Stimulated activated naive CD8-positive, alpha-beta T cell treated with anti-CD3 and anti-CD28 coated beads, Interleukin-15, Interleukin-2, amounts not matched to agents 100 ng/mL and 50 ng/mL, for 24 hours (primary cell): ENCODE measurements at regions not wholly inside any gene's neighbourhood (a gene's known extent, or its start where the extent isn't known, plus 50 kb on each side); places are given as distances from the start of the nearest gene placed in this dataset.
A peak's percentile ranks its signal among the peaks of the same experiment; 100 is the strongest.

ENCODE experiments used
- H3K27ac Mint-ChIP-seq: one replicate; pipeline ENCODE4 v1.8.0; 2021; ENCODE audit warnings: mild to moderate bottlenecking, mixed read lengths
- H3K27me3 Mint-ChIP-seq: one replicate; pipeline ENCODE4 v1.8.0; 2021; ENCODE audit warnings: mixed read lengths
- H3K36me3 Mint-ChIP-seq: one replicate; pipeline ENCODE4 v1.8.0; 2021; ENCODE audit warnings: low read depth, mixed read lengths
- H3K4me1 Mint-ChIP-seq: one replicate; pipeline ENCODE4 v1.8.0; 2021; ENCODE audit warnings: low read depth, mixed read lengths
- H3K4me3 Mint-ChIP-seq: one replicate; pipeline ENCODE4 v1.8.0; 2021; ENCODE audit warnings: mild to moderate bottlenecking, mixed read lengths
- H3K9me3 Mint-ChIP-seq: one replicate; pipeline ENCODE4 v1.8.0; 2021; ENCODE audit warnings: mixed read lengths

DNA sequence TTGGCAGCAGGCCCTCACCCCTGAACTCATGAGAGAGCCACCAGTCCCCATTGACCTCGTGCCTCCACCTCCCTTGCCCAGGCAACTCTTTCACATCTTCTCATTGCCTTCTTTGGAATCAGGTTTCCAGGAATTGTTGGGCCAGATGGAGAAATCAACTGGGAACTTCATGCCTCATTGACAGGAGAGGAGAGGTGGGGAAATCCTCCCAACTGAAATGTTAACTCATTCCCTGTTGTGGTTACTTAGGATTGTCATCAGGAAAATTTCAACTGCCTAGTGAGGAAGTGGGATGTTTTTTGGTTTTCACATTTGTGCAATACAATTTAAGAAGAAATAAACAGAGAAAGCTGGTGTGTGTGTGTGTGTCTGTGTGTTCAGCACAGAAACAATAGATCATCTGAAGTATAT, 106.6 kb upstream of the INHBA start:
- Mint-ChIP-seq H3K4me1 (no peaks in the 10 kb centered on the region), H3K36me3 (no peaks in the 10 kb centered on the region), H3K4me3 (no peak overlapping the region), H3K27me3 (no peaks in the 10 kb centered on the region), H3K27ac (no peak overlapping the region), H3K9me3 (no peaks in the 10 kb centered on the region)

- Mint-ChIP-seq H3K27me3 (no peaks in the 10 kb centered on the region), H3K4me1 (no peaks in the 10 kb centered on the region), H3K9me3 (no peaks in the 10 kb centered on the region), H3K4me3 (no peak overlapping the region), H3K27ac (no peak overlapping the region), H3K36me3 (no peaks in the 10 kb centered on the region)
Observed at GRCh38 chr7:41809116-41809515, 106.2 kb upstream of the INHBA start.

DNA sequence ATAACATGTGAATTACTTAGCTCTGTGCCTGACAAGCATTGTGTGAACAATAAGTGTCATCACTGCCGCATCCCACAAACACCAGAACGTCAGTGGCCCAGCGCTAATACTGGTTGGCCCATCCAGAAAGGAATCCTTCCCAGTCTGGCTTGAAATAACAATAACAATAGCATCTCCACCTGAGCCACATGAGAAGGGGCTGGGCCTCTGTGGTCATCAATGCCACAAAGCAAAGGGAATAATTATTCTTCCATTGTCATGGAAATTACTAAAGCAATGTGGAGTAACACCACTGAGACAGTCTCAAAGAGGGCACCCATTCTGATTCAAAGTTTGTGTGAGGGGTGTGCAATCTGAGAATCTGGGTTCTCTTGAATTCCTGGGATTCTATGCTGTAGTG, 105.7 kb upstream of the INHBA start:
- H3K4me3 Mint-ChIP-seq: no peak overlapping the region
- no peaks in the 10 kb centered on the region for H3K36me3 Mint-ChIP-seq
- H3K9me3 Mint-ChIP-seq: no peaks in the 10 kb centered on the region
- no peak overlapping the region for H3K27ac Mint-ChIP-seq
- no peaks in the 10 kb centered on the region for H3K27me3 Mint-ChIP-seq
- no peaks in the 10 kb centered on the region for H3K4me1 Mint-ChIP-seq

- Mint-ChIP-seq H3K4me1 (no peaks in the 10 kb centered on the region), H3K27me3 (no peaks in the 10 kb centered on the region), H3K4me3 (no peak overlapping the region), H3K36me3 (no peaks in the 10 kb centered on the region), H3K27ac (no peak overlapping the region), H3K9me3 (no peaks in the 10 kb centered on the region)
Observed at GRCh38 chr7:41803569-41803968, 100.7 kb upstream of the INHBA start.

DNA sequence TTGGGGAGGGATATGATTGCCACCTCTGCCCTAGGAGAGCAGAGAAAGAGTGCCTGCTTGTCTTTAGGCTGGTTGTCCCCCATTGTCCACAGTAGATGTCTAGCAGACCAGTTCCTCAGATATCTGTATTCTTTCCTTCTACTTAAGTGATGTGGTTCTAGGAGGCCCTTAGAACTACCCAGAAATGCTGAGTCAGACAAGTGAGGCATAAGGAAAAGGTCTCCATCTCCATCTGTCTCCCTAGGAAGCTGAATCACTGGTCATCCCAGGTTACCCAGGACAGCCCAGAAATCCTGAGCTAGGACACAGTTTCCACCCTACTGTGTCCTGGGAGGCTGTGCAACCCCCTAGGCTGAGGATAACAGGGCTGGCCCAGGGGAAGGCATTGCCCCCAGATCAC, 93.4 kb upstream of the INHBA start:
- Mint-ChIP-seq H3K27me3 (no peaks in the 10 kb centered on the region), H3K4me3 (no peak overlapping the region), H3K27ac (no peak overlapping the region), H3K9me3 (no peaks in the 10 kb centered on the region), H3K36me3 (no peaks in the 10 kb centered on the region), H3K4me1 (no peaks in the 10 kb centered on the region)

DNA sequence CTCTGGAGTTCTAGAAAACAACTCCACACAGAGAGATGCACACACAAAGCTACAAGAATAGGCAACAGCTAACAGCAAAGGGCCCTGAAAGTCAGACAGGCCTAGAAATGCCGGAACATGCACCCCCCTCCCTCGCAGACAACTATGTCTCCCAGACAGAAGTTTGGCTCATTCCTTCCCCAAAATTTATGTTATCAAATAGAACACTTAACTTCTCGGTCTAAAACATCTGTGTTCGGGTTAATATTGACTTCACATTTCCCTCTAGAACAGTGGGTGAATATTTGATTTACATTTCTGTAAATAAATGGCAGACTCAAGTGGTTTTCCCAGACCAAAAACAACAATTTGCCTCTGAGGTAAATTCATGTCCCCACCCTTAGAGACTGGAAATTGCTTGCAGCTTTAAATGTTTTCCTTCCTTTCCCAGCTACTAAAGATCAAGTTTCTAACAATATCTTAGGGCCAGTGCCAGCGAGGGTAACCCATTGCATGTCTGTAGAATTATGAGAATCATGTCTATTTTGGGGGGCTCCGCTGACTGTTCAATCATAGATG, 92.5 kb upstream of the INHBA start:
- H3K36me3 Mint-ChIP-seq: no peaks in the 10 kb centered on the region
- no peak overlapping the region for H3K4me3 Mint-ChIP-seq
- H3K4me1 Mint-ChIP-seq: no peaks in the 10 kb centered on the region
- no peaks in the 10 kb centered on the region for H3K27me3 Mint-ChIP-seq
- no peak overlapping the region for H3K27ac Mint-ChIP-seq
- no peaks in the 10 kb centered on the region for H3K9me3 Mint-ChIP-seq

- no peaks in the 10 kb centered on the region for H3K27me3 Mint-ChIP-seq
- no peak overlapping the region for H3K27ac Mint-ChIP-seq
- no peaks in the 10 kb centered on the region for H3K36me3 Mint-ChIP-seq
- H3K4me1 Mint-ChIP-seq: no peaks in the 10 kb centered on the region
- H3K9me3 Mint-ChIP-seq: no peaks in the 10 kb centered on the region
- no peak overlapping the region for H3K4me3 Mint-ChIP-seq
Observed at GRCh38 chr7:41793556-41793955, 90.7 kb upstream of the INHBA start.

DNA sequence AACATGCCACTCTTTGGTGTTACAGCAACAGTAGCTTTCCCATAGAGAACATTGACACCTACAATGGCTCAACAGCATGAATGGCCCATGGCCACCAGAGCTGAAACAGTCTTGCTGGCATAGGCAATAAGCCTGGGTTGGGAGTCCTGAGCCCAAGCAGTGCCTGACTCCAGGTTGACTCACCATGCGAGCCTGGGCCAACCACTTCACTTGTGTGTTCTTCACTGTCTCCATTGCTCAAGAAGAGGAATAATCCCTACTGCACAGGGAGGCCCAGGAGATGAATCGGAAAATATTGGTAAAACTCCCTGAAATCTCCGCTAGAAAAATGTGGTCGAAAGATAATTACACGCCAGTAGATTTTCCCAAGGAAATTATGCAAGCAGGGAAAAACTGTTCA, 89.2 kb upstream of the INHBA start:
- no peak overlapping the region for H3K4me3 Mint-ChIP-seq
- no peaks in the 10 kb centered on the region for H3K36me3 Mint-ChIP-seq
- no peak overlapping the region for H3K27ac Mint-ChIP-seq
- H3K9me3 Mint-ChIP-seq: no peaks in the 10 kb centered on the region
- no peaks in the 10 kb centered on the region for H3K27me3 Mint-ChIP-seq
- H3K4me1 Mint-ChIP-seq: no peaks in the 10 kb centered on the region

- no peaks in the 10 kb centered on the region for H3K9me3 Mint-ChIP-seq
- H3K27me3 Mint-ChIP-seq: no peaks in the 10 kb centered on the region
- H3K36me3 Mint-ChIP-seq: no peaks in the 10 kb centered on the region
- no peak overlapping the region for H3K4me3 Mint-ChIP-seq
- H3K4me1 Mint-ChIP-seq: no peaks in the 10 kb centered on the region
- no peak overlapping the region for H3K27ac Mint-ChIP-seq
Observed at GRCh38 chr7:41788556-41788955, 85.7 kb upstream of the INHBA start.

- no peaks in the 10 kb centered on the region for H3K27me3 Mint-ChIP-seq
- no peaks in the 10 kb centered on the region for H3K36me3 Mint-ChIP-seq
- H3K4me3 Mint-ChIP-seq: no peak overlapping the region
- no peak overlapping the region for H3K27ac Mint-ChIP-seq
- no peaks in the 10 kb centered on the region for H3K4me1 Mint-ChIP-seq
- no peaks in the 10 kb centered on the region for H3K9me3 Mint-ChIP-seq
Observed at GRCh38 chr7:41787651-41788350, 84.9 kb upstream of the INHBA start.

- Mint-ChIP-seq H3K4me3 (no peak overlapping the region), H3K4me1 (no peaks in the 10 kb centered on the region), H3K36me3 (no peaks in the 10 kb centered on the region), H3K27ac (no peak overlapping the region), H3K9me3 (no peaks in the 10 kb centered on the region), H3K27me3 (no peaks in the 10 kb centered on the region)
Observed at GRCh38 chr7:41786944-41787343, 84.1 kb upstream of the INHBA start.

DNA sequence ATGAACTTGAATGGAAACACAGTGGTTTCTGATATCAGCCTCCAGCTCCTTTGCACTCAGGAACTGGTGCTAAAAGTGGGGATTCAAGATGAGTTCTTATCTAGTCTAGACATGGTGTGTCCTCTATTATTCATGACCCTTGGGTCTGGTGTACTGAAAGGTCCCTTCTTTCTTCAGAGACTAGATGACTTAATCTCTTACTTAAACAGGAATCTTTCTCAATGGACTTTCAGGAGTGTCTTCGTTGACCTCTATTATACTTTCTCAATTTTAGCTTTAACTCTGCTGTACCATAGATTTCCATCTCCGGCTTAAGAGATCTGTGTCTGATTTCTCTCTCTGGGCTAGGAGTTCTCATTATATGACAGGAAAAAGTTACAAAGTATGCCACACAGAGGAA, 83.5 kb upstream of the INHBA start:
- peaks cover 2% of the 10 kb centered on the region for H3K27me3 Mint-ChIP-seq
- no peaks in the 10 kb centered on the region for H3K4me1 Mint-ChIP-seq
- H3K9me3 Mint-ChIP-seq: no peaks in the 10 kb centered on the region
- no peaks in the 10 kb centered on the region for H3K36me3 Mint-ChIP-seq
- no peak overlapping the region for H3K4me3 Mint-ChIP-seq
- H3K27ac Mint-ChIP-seq: no peak overlapping the region

- no peak overlapping the region for H3K4me3 Mint-ChIP-seq
- H3K4me1 Mint-ChIP-seq: no peaks in the 10 kb centered on the region
- H3K9me3 Mint-ChIP-seq: no peaks in the 10 kb centered on the region
- peaks cover 3% of the 10 kb centered on the region for H3K27me3 Mint-ChIP-seq
- no peaks in the 10 kb centered on the region for H3K36me3 Mint-ChIP-seq
- H3K27ac Mint-ChIP-seq: no peak overlapping the region
Observed at GRCh38 chr7:41785840-41786239, 83.0 kb upstream of the INHBA start.

DNA sequence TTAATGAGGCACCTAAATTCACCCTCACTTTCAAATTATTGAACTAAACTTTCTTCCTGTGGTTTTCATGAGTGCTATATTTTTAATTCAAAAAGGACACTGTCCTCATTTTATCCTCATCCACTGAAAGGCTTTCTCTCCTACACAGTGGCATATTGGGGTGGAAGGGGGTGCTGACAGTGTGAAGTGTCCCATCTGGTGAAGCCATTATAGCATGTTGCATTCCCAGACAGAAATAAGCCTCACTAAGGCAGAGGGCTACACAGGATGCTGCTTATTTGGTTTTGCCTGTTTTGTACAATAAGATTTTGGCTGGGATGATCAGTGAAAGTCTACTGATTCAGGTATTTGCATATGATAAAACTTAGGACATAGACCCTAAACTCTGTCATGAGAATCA, 82.4 kb upstream of the INHBA start:
- no peak overlapping the region for H3K27ac Mint-ChIP-seq
- H3K9me3 Mint-ChIP-seq: no peaks in the 10 kb centered on the region
- peaks cover 3% of the 10 kb centered on the region for H3K27me3 Mint-ChIP-seq
- no peaks in the 10 kb centered on the region for H3K36me3 Mint-ChIP-seq
- no peak overlapping the region for H3K4me3 Mint-ChIP-seq
- H3K4me1 Mint-ChIP-seq: no peaks in the 10 kb centered on the region

DNA sequence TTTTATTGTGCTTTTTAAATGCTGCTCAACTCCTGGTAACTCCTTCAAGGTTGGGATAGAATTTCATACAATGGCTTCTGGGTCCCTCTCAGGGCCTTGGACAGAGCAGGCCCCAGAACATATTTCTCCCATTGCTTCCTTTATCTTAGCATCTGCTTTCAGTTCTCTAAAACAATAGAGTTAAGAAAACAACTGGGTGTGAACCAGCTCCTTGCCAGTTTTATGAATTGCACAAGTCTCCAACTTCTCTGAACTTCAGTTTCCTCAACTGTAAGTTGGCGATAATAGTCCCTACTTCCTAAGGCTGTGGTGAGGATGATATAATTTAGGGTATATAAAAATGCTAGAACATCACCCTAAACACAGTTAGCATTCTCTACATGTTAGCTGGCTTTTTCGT, 77.0 kb upstream of the INHBA start:
- no peak overlapping the region for H3K4me3 Mint-ChIP-seq
- no peaks in the 10 kb centered on the region for H3K36me3 Mint-ChIP-seq
- H3K27me3 Mint-ChIP-seq: peaks cover 3% of the 10 kb centered on the region
- peaks cover 5% of the 10 kb centered on the region for H3K4me1 Mint-ChIP-seq
- peak overlapping the region; percentile 56 for H3K27ac Mint-ChIP-seq
- peaks cover 4% of the 10 kb centered on the region for H3K9me3 Mint-ChIP-seq

DNA sequence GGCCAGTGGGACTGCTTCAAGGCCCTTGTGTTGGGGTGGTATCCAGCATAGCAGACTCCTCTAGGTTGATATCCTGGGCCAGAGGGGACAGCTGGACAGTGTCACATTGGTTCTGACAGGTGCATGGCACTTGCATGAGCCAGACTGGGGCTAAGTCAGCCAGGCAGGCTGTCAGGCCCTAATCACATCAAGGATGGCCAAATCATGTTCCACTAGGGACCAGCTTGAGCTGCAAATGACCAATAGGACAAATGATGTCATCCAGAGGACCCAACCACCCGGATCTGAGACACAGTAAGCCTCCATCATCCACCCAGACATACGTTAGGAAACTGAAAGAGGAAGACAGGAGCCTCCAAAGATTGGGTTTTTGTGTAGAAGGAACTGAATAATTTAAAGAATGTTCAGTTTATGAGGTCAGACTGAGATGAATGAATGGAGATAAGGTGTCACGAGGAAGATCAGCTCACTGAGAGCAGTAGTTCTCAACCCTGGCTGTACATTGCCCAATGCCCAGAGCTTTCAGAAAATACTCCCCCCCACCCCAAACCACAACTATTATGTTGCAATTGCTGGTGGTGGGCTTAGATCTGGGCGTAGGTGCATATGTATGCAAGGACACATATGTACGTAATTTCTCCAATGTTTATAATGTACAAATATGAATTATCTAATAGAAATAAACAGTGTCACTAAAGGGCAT, 75.2 kb upstream of the INHBA start:
- H3K36me3 Mint-ChIP-seq: no peaks in the 10 kb centered on the region
- H3K4me3 Mint-ChIP-seq: no peak overlapping the region
- peaks cover 3% of the 10 kb centered on the region for H3K27me3 Mint-ChIP-seq
- H3K4me1 Mint-ChIP-seq: peaks cover 5% of the 10 kb centered on the region
- H3K9me3 Mint-ChIP-seq: peaks cover 4% of the 10 kb centered on the region
- H3K27ac Mint-ChIP-seq: no peak overlapping the region
